ENCODE measurements at regions not wholly inside any gene's neighbourhood (a gene's known extent, or its start where the extent isn't known, plus 50 kb on each side); places are given as distances from the start of the nearest gene placed in this dataset.

DNA sequence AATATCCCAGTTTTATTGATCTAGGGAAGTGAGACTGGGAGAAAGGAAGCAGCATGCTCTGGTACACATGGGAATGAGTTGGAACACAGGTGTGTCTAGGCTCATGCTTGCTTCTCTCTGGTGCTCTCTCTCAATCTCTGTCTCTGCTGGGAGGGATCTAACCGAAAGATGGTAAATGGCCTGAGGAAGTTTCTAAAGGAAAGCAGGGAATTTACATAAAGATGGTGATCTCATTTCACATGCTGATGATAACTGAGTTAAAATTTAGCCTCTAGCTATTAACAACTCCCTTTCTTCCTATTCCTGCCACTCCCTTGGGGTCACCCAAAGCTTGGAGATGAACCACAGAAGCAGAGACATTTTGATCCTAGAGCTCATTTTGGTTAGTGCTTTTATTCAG lies 436.2 kb downstream of the SH3GL2 start:
- Histone ChIP-seq H3K79me1 (replicated peaks; ENCODE audit: low read length, poor library complexity, severe bottlenecking) (no peaks in the 10 kb centered on the region), H3K14ac (ENCODE audit: low read length in 2 of 2) (no peak overlapping the region), H3K36me3 (ENCODE audit: control insufficient read depth in 1 of 2, insufficient read depth in 2 of 2, low read depth in 1 of 2, low read length in 2 of 2) (no peaks in the 10 kb centered on the region), H2BK120ac (ENCODE audit: low read depth, low read length) (no peak overlapping the region), H2AFZ (ENCODE audit: low read depth, low read length) (no peak overlapping the region), H2BK15ac (ENCODE audit: low read depth, poor library complexity, severe bottlenecking) (no peak overlapping the region), H2BK12ac (ENCODE audit: low read length in 2 of 2) (no peak overlapping the region), H2BK5ac (ENCODE audit: low read depth, low read length, poor library complexity, severe bottlenecking) (no peak overlapping the region), H3K9me3 (ENCODE audit: control insufficient read depth, low read length) (peaks cover 7% of the 10 kb centered on the region), H3K27me3 (ENCODE audit: control insufficient read depth in 1 of 2, insufficient read depth in 1 of 2, low read length in 2 of 2) (peaks cover 0 to 12% of the 10 kb centered on the region in 2 experiments), H4K8ac (ENCODE audit: low read length) (no peak overlapping the region), H3K4me2 (ENCODE audit: low read length, poor library complexity, severe bottlenecking) (no peak overlapping the region), H3K4ac (ENCODE audit: low read depth in 1 of 2, low read length in 2 of 2) (no peak overlapping the region), H3K18ac (ENCODE audit: low read depth in 1 of 2, low read length in 2 of 2) (no peak overlapping the region), H3K27ac (ENCODE audit: low read length, poor library complexity, severe bottlenecking) (no peak overlapping the region), H3K4me3 (ENCODE audit: insufficient read depth in 1 of 2, low read depth in 1 of 2, low read length in 2 of 2) (no peak overlapping the region), H3K23ac (ENCODE audit: low read length in 2 of 2) (no peak overlapping the region), H4K91ac (ENCODE audit: low read length) (no peak overlapping the region), H2AK5ac (ENCODE audit: low read length, severe bottlenecking) (no peak overlapping the region), H3K9ac (ENCODE audit: low read length) (no peak overlapping the region), H3K4me1 (ENCODE audit: control insufficient read depth, insufficient read depth, low read depth, low read length) (no peaks in the 10 kb centered on the region)
- WGBS = 100% methylated on average over 1 of the region's 1 CpG
- no peak for DNase-seq

- Histone ChIP-seq H3K23ac (ENCODE audit: low read length in 2 of 2) (no peak overlapping the region), H3K9ac (ENCODE audit: low read length) (no peak overlapping the region), H3K4me2 (ENCODE audit: low read length, poor library complexity, severe bottlenecking) (no peak overlapping the region), H3K14ac (ENCODE audit: low read length in 2 of 2) (no peak overlapping the region), H4K8ac (ENCODE audit: low read length) (no peak overlapping the region), H3K18ac (ENCODE audit: low read depth in 1 of 2, low read length in 2 of 2) (no peak overlapping the region), H2AFZ (ENCODE audit: low read depth, low read length) (no peak overlapping the region), H4K91ac (ENCODE audit: low read length) (no peak overlapping the region), H2AK5ac (ENCODE audit: low read length, severe bottlenecking) (no peak overlapping the region), H3K9me3 (ENCODE audit: control insufficient read depth, low read length) (peaks cover 7% of the 10 kb centered on the region), H3K27ac (ENCODE audit: low read length, poor library complexity, severe bottlenecking) (no peak overlapping the region), H3K36me3 (ENCODE audit: control insufficient read depth in 1 of 2, insufficient read depth in 2 of 2, low read depth in 1 of 2, low read length in 2 of 2) (no peaks in the 10 kb centered on the region), H2BK120ac (ENCODE audit: low read depth, low read length) (no peak overlapping the region), H2BK15ac (ENCODE audit: low read depth, poor library complexity, severe bottlenecking) (no peak overlapping the region), H3K4me1 (ENCODE audit: control insufficient read depth, insufficient read depth, low read depth, low read length) (no peaks in the 10 kb centered on the region), H2BK12ac (ENCODE audit: low read length in 2 of 2) (no peak overlapping the region), H3K4me3 (ENCODE audit: insufficient read depth in 1 of 2, low read depth in 1 of 2, low read length in 2 of 2) (no peak overlapping the region), H3K27me3 (ENCODE audit: control insufficient read depth in 1 of 2, insufficient read depth in 1 of 2, low read length in 2 of 2) (peaks cover 0 to 23% of the 10 kb centered on the region in 2 experiments), H2BK5ac (ENCODE audit: low read depth, low read length, poor library complexity, severe bottlenecking) (no peak overlapping the region), H3K4ac (ENCODE audit: low read depth in 1 of 2, low read length in 2 of 2) (no peak overlapping the region), H3K79me1 (replicated peaks; ENCODE audit: low read length, poor library complexity, severe bottlenecking) (no peaks in the 10 kb centered on the region)
- 33% methylated on average over 1 of the region's 1 CpG for WGBS
- no peak for DNase-seq
Measured at GRCh38 chr9:18017136-18017535, 438.3 kb downstream of the SH3GL2 start.

DNA sequence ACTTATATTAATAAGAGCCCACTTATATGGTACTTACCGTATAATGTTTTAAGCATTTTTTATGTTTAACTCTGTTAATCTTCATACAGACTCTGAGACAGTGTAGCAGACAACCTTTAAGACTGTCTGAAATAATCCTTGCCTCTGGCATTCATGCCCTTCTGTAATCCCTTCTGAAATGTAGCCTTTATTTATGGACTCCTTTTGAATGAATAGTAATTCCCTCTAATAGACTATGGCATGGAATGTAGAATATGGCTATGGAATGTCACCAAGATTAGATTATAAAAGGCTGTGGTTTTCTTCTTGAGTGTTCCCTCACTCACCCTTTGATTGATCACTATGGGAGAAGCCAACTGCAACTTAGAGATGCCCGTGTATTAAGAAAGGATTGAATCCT lies 439.4 kb downstream of the SH3GL2 start:
- no peak for DNase-seq
- Histone ChIP-seq H4K8ac (ENCODE audit: low read length) (no peak overlapping the region), H2AFZ (ENCODE audit: low read depth, low read length) (no peak overlapping the region), H3K4ac (ENCODE audit: low read depth in 1 of 2, low read length in 2 of 2) (no peak overlapping the region), H3K36me3 (ENCODE audit: control insufficient read depth in 1 of 2, insufficient read depth in 2 of 2, low read depth in 1 of 2, low read length in 2 of 2) (no peaks in the 10 kb centered on the region), H3K9ac (ENCODE audit: low read length) (no peak overlapping the region), H3K79me1 (replicated peaks; ENCODE audit: low read length, poor library complexity, severe bottlenecking) (no peaks in the 10 kb centered on the region), H2AK5ac (ENCODE audit: low read length, severe bottlenecking) (no peak overlapping the region), H3K23ac (ENCODE audit: low read length in 2 of 2) (no peak overlapping the region), H3K9me3 (ENCODE audit: control insufficient read depth, low read length) (peaks cover 7% of the 10 kb centered on the region), H2BK5ac (ENCODE audit: low read depth, low read length, poor library complexity, severe bottlenecking) (no peak overlapping the region), H2BK15ac (ENCODE audit: low read depth, poor library complexity, severe bottlenecking) (no peak overlapping the region), H4K91ac (ENCODE audit: low read length) (no peak overlapping the region), H2BK120ac (ENCODE audit: low read depth, low read length) (no peak overlapping the region), H3K4me1 (ENCODE audit: control insufficient read depth, insufficient read depth, low read depth, low read length) (no peaks in the 10 kb centered on the region), H3K14ac (ENCODE audit: low read length in 2 of 2) (no peak overlapping the region), H3K27ac (ENCODE audit: low read length, poor library complexity, severe bottlenecking) (no peak overlapping the region), H3K4me3 (ENCODE audit: insufficient read depth in 1 of 2, low read depth in 1 of 2, low read length in 2 of 2) (no peak overlapping the region), H3K4me2 (ENCODE audit: low read length, poor library complexity, severe bottlenecking) (no peak overlapping the region), H3K27me3 (ENCODE audit: control insufficient read depth in 1 of 2, insufficient read depth in 1 of 2, low read length in 2 of 2) (peaks cover 0 to 23% of the 10 kb centered on the region in 2 experiments), H3K18ac (ENCODE audit: low read depth in 1 of 2, low read length in 2 of 2) (no peak overlapping the region), H2BK12ac (ENCODE audit: low read length in 2 of 2) (no peak overlapping the region)
- 72% methylated on average over 1 of the region's 2 CpGs for WGBS

DNA sequence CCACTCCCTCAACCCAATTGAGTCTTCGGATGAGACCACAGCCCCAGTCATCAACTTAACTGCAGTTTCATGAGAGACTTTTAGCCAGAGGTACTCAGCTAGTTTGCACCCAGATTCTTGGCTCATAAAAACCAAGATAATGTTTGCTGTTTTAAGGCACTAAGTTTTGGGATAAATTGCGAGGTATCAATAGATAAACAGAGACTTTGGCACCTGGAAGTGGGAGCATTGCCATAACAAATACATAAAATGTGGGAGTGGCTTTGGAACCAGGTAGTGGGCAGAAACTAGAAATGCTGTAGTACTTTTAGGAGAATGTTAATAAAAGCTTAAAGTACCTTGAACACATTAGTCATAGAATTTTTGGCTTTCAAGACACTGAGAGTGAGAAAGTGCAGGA lies 439.8 kb downstream of the SH3GL2 start:
- WGBS = 64% methylated on average over 2 of the region's 2 CpGs
- no peak overlapping the region for H2BK5ac ChIP-seq (ENCODE audit: low read depth, low read length, poor library complexity, severe bottlenecking)
- no peak overlapping the region for H2AK5ac ChIP-seq (ENCODE audit: low read length, severe bottlenecking)
- H2BK120ac ChIP-seq (ENCODE audit: low read depth, low read length) = no peak overlapping the region
- no peak overlapping the region for H3K4me2 ChIP-seq (ENCODE audit: low read length, poor library complexity, severe bottlenecking)
- no peak overlapping the region for H2BK15ac ChIP-seq (ENCODE audit: low read depth, poor library complexity, severe bottlenecking)
- H4K8ac ChIP-seq (ENCODE audit: low read length) = no peak overlapping the region
- H2BK12ac ChIP-seq (ENCODE audit: low read length in 2 of 2) = no peak overlapping the region
- no peak for DNase-seq
- no peaks in the 10 kb centered on the region for H3K36me3 ChIP-seq (ENCODE audit: control insufficient read depth in 1 of 2, insufficient read depth in 2 of 2, low read depth in 1 of 2, low read length in 2 of 2)
- no peak overlapping the region for H3K14ac ChIP-seq (ENCODE audit: low read length in 2 of 2)
- H3K4ac ChIP-seq (ENCODE audit: low read depth in 1 of 2, low read length in 2 of 2) = no peak overlapping the region
- no peaks in the 10 kb centered on the region for H3K79me1 ChIP-seq (replicated peaks; ENCODE audit: low read length, poor library complexity, severe bottlenecking)
- no peak overlapping the region for H3K4me3 ChIP-seq (ENCODE audit: insufficient read depth in 1 of 2, low read depth in 1 of 2, low read length in 2 of 2)
- no peaks in the 10 kb centered on the region for H3K4me1 ChIP-seq (ENCODE audit: control insufficient read depth, insufficient read depth, low read depth, low read length)
- no peak overlapping the region for H3K23ac ChIP-seq (ENCODE audit: low read length in 2 of 2)
- peaks cover 7% of the 10 kb centered on the region for H3K9me3 ChIP-seq (ENCODE audit: control insufficient read depth, low read length)
- H3K27ac ChIP-seq (ENCODE audit: low read length, poor library complexity, severe bottlenecking) = no peak overlapping the region
- no peak overlapping the region for H2AFZ ChIP-seq (ENCODE audit: low read depth, low read length)
- H3K9ac ChIP-seq (ENCODE audit: low read length) = no peak overlapping the region
- H3K18ac ChIP-seq (ENCODE audit: low read depth in 1 of 2, low read length in 2 of 2) = no peak overlapping the region
- peaks cover 0 to 23% of the 10 kb centered on the region in 2 experiments for H3K27me3 ChIP-seq (ENCODE audit: control insufficient read depth in 1 of 2, insufficient read depth in 1 of 2, low read length in 2 of 2)
- H4K91ac ChIP-seq (ENCODE audit: low read length) = no peak overlapping the region
